H1 (cell line): ENCODE measurements at regions not wholly inside any gene's neighbourhood (a gene's known extent, or its start where the extent isn't known, plus 50 kb on each side); places are given as distances from the start of the nearest gene placed in this dataset.

Experiments
- KDM4A ChIP-seq: IDR thresholded peaks from one replicate; pipeline ENCODE4 v1.7.1; 2012; ENCODE audit warnings: low read depth, mild to moderate bottlenecking, moderate library complexity, low read length, inconsistent platforms; ENCODE audit not compliant: severe bottlenecking

DNA sequence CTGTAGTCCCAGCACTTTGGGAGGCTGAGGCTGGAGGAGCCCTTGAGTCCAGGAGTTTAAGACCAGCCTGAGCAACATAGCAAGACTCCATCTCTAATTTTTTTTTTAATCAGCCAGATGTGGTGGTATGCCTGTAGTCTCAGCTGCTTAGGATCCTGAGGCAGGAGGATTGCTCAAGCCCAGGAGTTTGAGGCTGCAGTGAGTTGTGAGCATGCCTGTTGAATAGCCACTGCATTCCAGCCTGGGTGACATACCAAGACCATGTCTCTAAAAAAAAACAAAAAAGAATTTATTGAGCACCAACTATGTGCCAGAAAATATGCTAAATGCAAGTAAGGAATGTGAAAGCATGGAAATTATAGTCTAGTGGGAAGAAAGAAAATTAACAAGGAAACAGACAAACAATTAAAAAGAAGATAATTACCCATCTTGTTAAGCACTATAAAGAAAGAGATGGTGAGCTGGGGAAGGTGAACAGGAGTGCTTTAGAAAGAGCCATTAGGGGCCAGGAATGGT is 104.0 kb upstream of the ZNF678 start (continued):
- no peak for TF ChIP-seq KDM4A
